HCT116 (cell line): ENCODE measurements at regions not wholly inside any gene's neighbourhood (a gene's known extent, or its start where the extent isn't known, plus 50 kb on each side); places are given as distances from the start of the nearest gene placed in this dataset.

Experiments
- ATAC-seq: fragments of 200-7000 bp; cut with Tn5 transposase; 2 replicates; pipeline ENCODE4 v1.9.1; 2020; ENCODE audit warnings: mild to moderate bottlenecking, moderate library complexity
- BruUV-seq: library from RNA; stranded (reverse); fragments of 400-500 nt; replicated peaks from 2 replicates; lab custom pipeline; 2021; lab: Mats Ljungman, UMichigan
- CTCF ChIA-PET: fragments of 300-600 bp; sonication (Branson Sonifier 250); formaldehyde crosslinking; loops from one replicate; lab custom pipeline; 2021; ENCODE audit warnings: antibody characterized with exemption; lab: Charles Lee
- POLR2A ChIA-PET: fragments of 300-600, 350-600 bp; sonication (Branson Sonifier 250); formaldehyde crosslinking; loops from one replicate; lab custom pipeline; 2021; ENCODE audit warnings: antibody characterized with exemption; lab: Charles Lee
- RAD21 ChIA-PET, 2 experiments: fragments of 300-600 bp; sonication (Branson Sonifier 250); formaldehyde crosslinking; loops; one replicate each; lab custom pipeline; 2023; ENCODE audit warnings: low total read pairs in 2 of 2; ENCODE audit not compliant: uncharacterized antibody in 2 of 2, unreplicated experiment in 2 of 2, low non-redundant PET in 1 of 2; lab: Charles Lee
- DNase-seq: peaks from one replicate; pipeline ENCODE4 v3.0.0-alpha.2; 2010; ENCODE audit warnings: low read depth, low spot score
- H2AFZ ChIP-seq: fragments of 200-600 bp; shearing (Covaris generic), sonication (generic); 2 replicates; pipeline ENCODE4 v1.6.1; 2017; ENCODE audit warnings: low read depth, mixed run types, mixed read lengths, antibody characterized with exemption, low read length; ENCODE audit not compliant: poor library complexity, severe bottlenecking
- H3K27ac ChIP-seq: 2 replicates; pipeline ENCODE4 v1.5.1; 2012; ENCODE audit warnings: low read depth, low read length
- H3K27me3 ChIP-seq: fragments of 200-600 bp; sonication (generic); 2 replicates; pipeline ENCODE4 v1.6.1; 2016; ENCODE audit warnings: mixed run types, low read length, mixed read lengths; ENCODE audit not compliant: insufficient read depth
- H3K36me3 ChIP-seq, 2 experiments: fragments of 200-500 bp in 1 of 2; fragments of 200-600 bp in 1 of 2; sonication (Bioruptor generic) in 1 of 2; sonication (generic) in 1 of 2; 2 replicates each; pipeline versions ENCODE4 v1.5.1 to v1.6.1; 2014 to 2016; ENCODE audit warnings: low read length in 2 of 2, inconsistent platforms in 1 of 2, mixed read lengths in 1 of 2, mixed run types in 1 of 2; ENCODE audit not compliant: insufficient read depth in 2 of 2, control insufficient read depth in 1 of 2
- H3K4me1 ChIP-seq, 2 experiments: fragments of 200-600 bp in 1 of 2; sonication (generic) in 1 of 2; 2 replicates each; pipeline versions ENCODE4 v1.5.1 to v1.6.1; 2012 to 2017; ENCODE audit warnings: low read length in 2 of 2, inconsistent platforms in 1 of 2, mild to moderate bottlenecking in 1 of 2, mixed read lengths in 1 of 2, mixed run types in 1 of 2, moderate library complexity in 1 of 2; ENCODE audit not compliant: insufficient read depth in 2 of 2, control insufficient read depth in 1 of 2
- H3K4me2 ChIP-seq: fragments of 200-600 bp; sonication (generic); 2 replicates; pipeline ENCODE4 v1.6.1; 2017; ENCODE audit warnings: mixed run types, low read length, mixed read lengths
- H3K4me3 ChIP-seq, 2 experiments: fragments of 200-600 bp in 1 of 2; sonication (generic) in 1 of 2; replicated peaks in 1 of 2; 2 replicates each; pipeline ENCODE4 v1.5.1; 2011 to 2016; ENCODE audit warnings: low read length in 2 of 2, control low read depth in 1 of 2, low read depth in 1 of 2, mild to moderate bottlenecking in 1 of 2, mixed read lengths in 1 of 2, mixed run types in 1 of 2
- H3K79me2 ChIP-seq: fragments of 200-600 bp; sonication (generic); 2 replicates; pipeline ENCODE4 v1.6.1; 2017; ENCODE audit warnings: mild to moderate bottlenecking, mixed run types, low read length, moderate library complexity, mixed read lengths; ENCODE audit not compliant: insufficient read depth
- H3K9ac ChIP-seq: fragments of 200-600 bp; sonication (generic); 2 replicates; pipeline ENCODE4 v1.6.1; 2016; ENCODE audit warnings: low read length, mixed read lengths
- H3K9me2 ChIP-seq: fragments of 200-600 bp; sonication (generic), shearing (Covaris generic); 2 replicates; pipeline ENCODE4 v1.6.1; 2017; ENCODE audit warnings: mixed run types, mild to moderate bottlenecking, moderate library complexity; ENCODE audit not compliant: insufficient read depth
- H3K9me3 ChIP-seq, 2 experiments: fragments of 200-500 bp in 1 of 2; fragments of 200-600 bp in 1 of 2; sonication (Bioruptor generic) in 1 of 2; sonication (generic) in 1 of 2; 2 replicates each; pipeline ENCODE4 v1.6.1; 2014 to 2017; ENCODE audit warnings: low read length in 2 of 2, mixed read lengths in 2 of 2, inconsistent platforms in 1 of 2, low read depth in 1 of 2, mild to moderate bottlenecking in 1 of 2, mixed run types in 1 of 2, moderate library complexity in 1 of 2; ENCODE audit not compliant: control insufficient read depth in 1 of 2, insufficient read depth in 1 of 2
- H4K20me1 ChIP-seq: fragments of 200-600 bp; sonication (generic), shearing (Covaris generic); 2 replicates; pipeline ENCODE4 v1.6.1; 2017; ENCODE audit warnings: mixed run types, mild to moderate bottlenecking, moderate library complexity; ENCODE audit not compliant: insufficient read depth
- CEBPB ChIP-seq: IDR thresholded peaks from 2 replicates; pipeline ENCODE4 v1.6.1; 2012; ENCODE audit warnings: low read depth
- JUND ChIP-seq: IDR thresholded peaks from 2 replicates; pipeline ENCODE4 v1.6.1; 2012
- POLR2AphosphoS5 ChIP-seq: IDR thresholded peaks from 2 replicates; pipeline ENCODE4 v1.6.1; 2011; ENCODE audit warnings: mild to moderate bottlenecking, low read depth, low read length, moderate library complexity
- SP1 ChIP-seq: IDR thresholded peaks from 2 replicates; pipeline ENCODE4 v1.6.1; 2012; ENCODE audit warnings: low read depth
- TCF7L2 ChIP-seq: IDR thresholded peaks from 2 replicates; pipeline ENCODE4 v1.7.0; 2011; ENCODE audit warnings: borderline replicate concordance, inconsistent platforms; ENCODE audit not compliant: insufficient read depth, insufficient read length; ENCODE audit errors: extremely low read depth
- ZFX ChIP-seq: fragments of 450-650 bp; IDR thresholded peaks from 2 replicates; pipeline ENCODE4 v1.6.1; 2017
- intact Hi-C: fragments of 100-400 bp; cut with micrococcal nuclease; formaldehyde crosslinking; loops from 2 replicates; pipeline ENCODE4 v1.10.0; 2022
- TF ChIP-seq, protein P1 (sequence below), 3 experiments: fragments of 200-600 bp in 1 of 3; sonication (generic) in 1 of 3; IDR thresholded peaks in 2 of 3; conservative IDR thresholded peaks in 1 of 3; 2 replicates each; pipeline ENCODE4 v1.5.1; 2012 to 2017; ENCODE audit warnings: low read depth in 2 of 3, low read length in 2 of 3, antibody characterized with exemption in 1 of 3, borderline replicate concordance in 1 of 3, control low read depth in 1 of 3, mild to moderate bottlenecking in 1 of 3, mixed read lengths in 1 of 3, mixed run types in 1 of 3, moderate library complexity in 1 of 3; ENCODE audit not compliant: insufficient read depth in 1 of 3

DNA sequence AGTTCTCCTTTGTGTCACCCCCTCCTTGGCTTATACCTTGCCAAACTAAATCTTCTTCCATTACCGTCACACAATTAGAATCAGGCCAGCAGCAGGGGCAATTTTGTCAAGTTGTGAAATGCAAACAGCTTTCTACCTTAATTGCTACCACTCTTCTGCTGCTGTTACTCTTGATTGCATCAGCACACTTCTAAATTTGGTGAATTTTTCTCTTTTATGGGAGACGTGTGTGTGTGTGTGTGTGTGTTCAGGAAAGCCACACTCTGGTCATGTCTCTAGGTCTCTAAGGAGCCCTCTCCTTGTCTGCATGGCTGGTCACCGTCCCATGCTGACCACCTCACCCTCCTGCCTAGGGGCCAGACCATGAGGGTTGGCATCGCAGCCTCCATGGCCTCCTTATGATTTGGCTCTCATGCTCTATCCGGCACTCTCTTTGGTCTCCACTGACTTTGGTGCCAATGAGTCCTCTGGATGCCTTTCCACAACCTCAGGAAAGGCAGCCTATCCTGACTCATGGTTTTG, 87.7 kb downstream of the GATA6 start:
- no peak for DNase-seq
- Histone ChIP-seq H3K36me3 (no peaks in the 10 kb centered on the region), H2AFZ (no peak overlapping the region), H3K4me1 (no peaks in the 10 kb centered on the region)
- intact Hi-C loops, result no loop called here
- CTCF ChIA-PET, result no interaction called here
- peak; percentile 45 for TF ChIP-seq CEBPB
- TF ChIP-seq ZFX, result no peak
- TF ChIP-seq, all 23 proteins: peak for 1
- Histone ChIP-seq H3K27me3 (no peaks in the 10 kb centered on the region), H3K4me2 (no peak overlapping the region), H3K9me2 (no peaks in the 10 kb centered on the region), H3K9me3 (no peaks in the 10 kb centered on the region), H3K27ac (no peak overlapping the region), H3K4me3 (no peak overlapping the region), H4K20me1 (no peaks in the 10 kb centered on the region), H3K9ac (no peak overlapping the region), H3K79me2 (no peaks in the 10 kb centered on the region)
- ChIA-PET RAD21 (no interaction called here), POLR2A (no interaction called here)
- ATAC-seq, result no peak
- no TSS peak for BruUV-seq

DNA sequence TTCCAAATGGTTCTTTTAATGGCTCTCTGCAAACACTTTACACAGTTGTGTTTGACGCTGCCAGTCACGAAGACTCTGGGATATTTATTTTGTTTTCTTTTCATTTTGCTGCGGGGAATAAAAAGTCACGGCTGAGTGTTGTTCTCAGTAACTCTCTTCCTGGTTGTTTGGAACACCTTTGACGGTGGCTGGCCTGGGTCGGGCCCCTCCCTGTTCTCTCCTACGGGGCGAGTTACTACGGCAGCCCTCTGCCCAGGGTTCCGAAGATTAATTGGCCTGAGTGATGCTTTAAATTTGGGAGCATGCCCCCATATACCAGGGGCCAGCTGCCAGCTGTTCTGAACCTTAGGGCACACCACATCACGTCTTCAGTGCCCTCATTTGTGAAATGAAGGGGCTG, 84.7 kb downstream of the GATA6 start:
- Histone ChIP-seq H3K4me3 (no peak overlapping the region), H3K4me2 (no peak overlapping the region), H3K4me1 (peaks cover 9 to 15% of the 10 kb centered on the region in 2 experiments), H3K79me2 (no peaks in the 10 kb centered on the region), H3K9ac (no peak overlapping the region), H2AFZ (no peak overlapping the region), H3K9me2 (no peaks in the 10 kb centered on the region), H3K27ac (no peak overlapping the region), H3K36me3 (no peaks in the 10 kb centered on the region), H4K20me1 (no peaks in the 10 kb centered on the region), H3K27me3 (no peaks in the 10 kb centered on the region), H3K9me3 (no peaks in the 10 kb centered on the region)
- BruUV-seq, result no TSS peak
- ChIA-PET RAD21 (no interaction called here), POLR2A (no interaction called here), CTCF (no interaction called here)
- DNase-seq, result no peak
- TF ChIP-seq ZFX (no peak), JUND (no peak), POLR2AphosphoS5 (no peak), TCF7L2 (no peak), SP1 (no peak)
- TF ChIP-seq, protein P1, sequence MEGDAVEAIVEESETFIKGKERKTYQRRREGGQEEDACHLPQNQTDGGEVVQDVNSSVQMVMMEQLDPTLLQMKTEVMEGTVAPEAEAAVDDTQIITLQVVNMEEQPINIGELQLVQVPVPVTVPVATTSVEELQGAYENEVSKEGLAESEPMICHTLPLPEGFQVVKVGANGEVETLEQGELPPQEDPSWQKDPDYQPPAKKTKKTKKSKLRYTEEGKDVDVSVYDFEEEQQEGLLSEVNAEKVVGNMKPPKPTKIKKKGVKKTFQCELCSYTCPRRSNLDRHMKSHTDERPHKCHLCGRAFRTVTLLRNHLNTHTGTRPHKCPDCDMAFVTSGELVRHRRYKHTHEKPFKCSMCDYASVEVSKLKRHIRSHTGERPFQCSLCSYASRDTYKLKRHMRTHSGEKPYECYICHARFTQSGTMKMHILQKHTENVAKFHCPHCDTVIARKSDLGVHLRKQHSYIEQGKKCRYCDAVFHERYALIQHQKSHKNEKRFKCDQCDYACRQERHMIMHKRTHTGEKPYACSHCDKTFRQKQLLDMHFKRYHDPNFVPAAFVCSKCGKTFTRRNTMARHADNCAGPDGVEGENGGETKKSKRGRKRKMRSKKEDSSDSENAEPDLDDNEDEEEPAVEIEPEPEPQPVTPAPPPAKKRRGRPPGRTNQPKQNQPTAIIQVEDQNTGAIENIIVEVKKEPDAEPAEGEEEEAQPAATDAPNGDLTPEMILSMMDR (IDR thresholded peaks at IDR 0.05 in 2 of 3, conservative IDR thresholded peaks at IDR 0.05 in 1 of 3; ENCODE audit: borderline replicate concordance in 1 of 3, insufficient read depth in 1 of 3, low read depth in 2 of 3, low read length in 2 of 3), result no peak
- intact Hi-C loops, result no loop called here
- ATAC-seq, result no peak
